Liver (tissue), 3 donors: ENCODE measurements at regions not wholly inside any gene's neighbourhood (a gene's known extent, or its start where the extent isn't known, plus 50 kb on each side); places are given as distances from the start of the nearest gene placed in this dataset.

Experiments used
- CTCF ChIP-seq: fragments of 150-350 bp; IDR thresholded peaks from 2 replicates; pipeline ENCODE4 v1.5.1; 2017; ENCODE audit warnings: improper control_type of control experiment, low read depth, low read length; ENCODE audit not compliant: missing input control
- JUND ChIP-seq, 2 donors: IDR thresholded peaks; 2 replicates each; pipeline ENCODE4 v1.6.1; 2016; ENCODE audit warnings: antibody characterized with exemption in 2 of 2
- donor health status: healthy.
- donor health status: healthy.

GRCh38 chr10:36109399-36110023 lies 467.4 kb upstream of the FZD8 start:
- TF ChIP-seq CTCF: no peak
- peak; percentile 48 to 57 for TF ChIP-seq JUND (IDR thresholded peaks at IDR 0.05)
